Occipital lobe (tissue), 1 donor: ENCODE measurements at regions not wholly inside any gene's neighbourhood (a gene's known extent, or its start where the extent isn't known, plus 50 kb on each side); places are given as distances from the start of the nearest gene placed in this dataset.
A peak's percentile ranks its signal among the peaks of the same experiment; 100 is the strongest.

Experiments
- DNase-seq: peaks from one replicate; lab custom pipeline; 2025; lab: John Stamatoyannopoulos, UW

DNA sequence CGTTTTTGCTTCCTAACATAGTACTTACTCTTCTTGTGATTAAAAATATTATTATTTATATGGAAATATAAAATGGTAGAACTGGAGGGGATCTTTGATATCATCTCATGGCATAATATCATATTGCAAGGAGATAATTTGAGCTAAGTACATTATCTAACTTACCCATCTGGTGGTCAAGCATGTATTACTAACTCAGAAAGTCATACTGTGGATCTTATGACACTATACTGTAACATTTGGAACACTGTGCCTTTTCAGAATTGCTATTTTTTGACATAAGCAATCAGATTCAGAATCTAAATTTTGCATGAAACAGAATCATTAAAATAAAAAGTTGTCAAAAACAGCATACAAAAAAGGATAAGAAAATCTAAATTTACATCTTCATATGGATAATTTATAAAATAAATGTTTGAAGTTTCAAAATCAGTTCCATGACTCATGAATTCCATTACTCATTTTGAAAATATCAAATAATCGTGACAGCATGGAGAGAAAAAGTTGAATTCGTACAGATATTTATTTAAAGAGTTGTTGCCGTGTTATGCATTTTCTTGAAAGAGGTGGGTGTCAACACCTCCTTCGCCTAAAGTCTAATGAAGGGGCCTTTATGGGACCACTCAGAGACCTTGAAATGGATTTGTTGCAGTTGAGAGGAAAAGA lies 928.1 kb downstream of the PDHA2 start:
- DNase-seq, result no peak

DNA sequence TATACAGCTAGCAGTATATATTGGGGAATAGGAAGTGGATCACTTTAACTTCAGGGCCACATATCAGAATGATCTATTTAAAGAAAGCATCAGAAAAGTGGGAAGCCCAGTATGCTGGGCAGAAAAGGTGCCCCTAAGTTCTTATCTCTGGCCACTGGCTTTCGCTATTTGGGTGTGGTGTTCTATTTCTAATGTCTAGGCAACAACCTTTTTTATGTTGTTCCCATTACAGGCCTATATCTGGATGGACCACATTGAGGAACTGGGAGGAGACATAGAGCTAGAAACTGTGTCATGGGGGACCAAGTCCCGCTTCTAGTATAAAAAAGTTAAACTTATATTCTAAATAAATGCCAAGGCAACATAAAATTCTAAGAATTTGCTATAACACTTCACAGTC lies 935.6 kb downstream of the PDHA2 start:
- no peak for DNase-seq

DNA sequence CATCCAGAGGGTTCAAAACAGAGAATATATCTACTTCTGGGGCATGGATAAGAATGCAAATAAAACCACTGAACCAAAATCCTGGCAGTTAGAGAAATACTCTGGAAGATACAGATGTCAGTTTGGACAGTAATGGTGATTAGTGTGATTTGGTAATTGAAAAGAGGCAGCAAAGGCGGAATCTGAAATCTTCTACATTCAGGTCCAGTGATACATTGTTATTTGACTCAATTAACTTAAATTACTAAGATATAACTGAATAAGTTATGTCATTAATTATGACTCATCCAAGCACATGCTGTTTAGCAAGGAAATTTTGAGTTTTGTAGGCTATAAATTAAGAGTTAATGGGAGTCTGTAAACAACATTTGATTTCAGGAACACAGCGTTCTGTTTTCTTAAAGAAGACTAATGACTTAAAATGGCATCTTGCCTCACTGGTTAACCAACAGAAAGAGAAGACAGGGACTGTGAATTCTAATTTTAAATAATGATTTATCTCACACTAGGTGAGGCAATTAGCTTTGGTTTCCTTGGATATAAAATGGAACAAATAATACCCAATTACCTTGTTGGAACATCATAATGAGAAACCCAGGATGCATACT lies 937.1 kb downstream of the PDHA2 start:
- DNase-seq, result no peak

DNA sequence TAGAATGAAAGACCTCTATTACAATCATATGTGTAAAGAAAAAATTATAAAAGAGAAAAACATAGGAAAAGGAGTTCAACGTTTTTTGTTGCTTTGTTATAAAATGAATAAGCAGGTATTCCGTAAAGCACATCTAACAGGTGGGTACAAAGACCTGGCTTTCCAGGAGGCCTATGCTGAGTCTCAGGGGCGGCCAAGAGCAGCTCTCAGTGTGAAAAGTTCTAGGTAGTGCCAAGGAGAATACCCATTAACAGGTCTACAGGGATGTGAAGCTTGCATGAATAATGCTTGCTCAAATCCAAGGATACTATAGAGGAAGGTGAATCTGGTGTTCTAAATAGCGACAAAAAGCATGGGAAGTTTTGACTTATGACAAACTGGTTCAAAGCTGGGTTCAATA lies 944.4 kb downstream of the PDHA2 start:
- no peak for DNase-seq

DNA sequence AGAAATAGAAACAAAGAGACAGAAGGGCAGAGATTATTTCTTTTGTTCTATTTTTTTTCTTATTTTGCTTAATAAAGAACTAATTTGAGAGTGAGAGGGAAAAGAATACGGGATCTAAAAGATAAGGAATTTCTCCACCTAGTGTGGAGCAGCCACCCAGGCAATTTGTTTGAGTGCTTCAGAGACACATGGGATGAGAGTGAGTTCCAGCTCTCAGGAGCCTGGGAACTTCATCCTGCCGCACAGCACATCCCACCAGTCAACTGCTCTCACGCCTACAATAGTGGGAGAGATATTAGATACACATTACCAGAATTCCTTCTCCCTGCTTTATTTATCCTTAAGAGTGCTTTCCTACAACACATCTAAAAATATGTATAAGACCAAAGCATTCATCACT lies 946.4 kb downstream of the PDHA2 start:
- no peak for DNase-seq

DNA sequence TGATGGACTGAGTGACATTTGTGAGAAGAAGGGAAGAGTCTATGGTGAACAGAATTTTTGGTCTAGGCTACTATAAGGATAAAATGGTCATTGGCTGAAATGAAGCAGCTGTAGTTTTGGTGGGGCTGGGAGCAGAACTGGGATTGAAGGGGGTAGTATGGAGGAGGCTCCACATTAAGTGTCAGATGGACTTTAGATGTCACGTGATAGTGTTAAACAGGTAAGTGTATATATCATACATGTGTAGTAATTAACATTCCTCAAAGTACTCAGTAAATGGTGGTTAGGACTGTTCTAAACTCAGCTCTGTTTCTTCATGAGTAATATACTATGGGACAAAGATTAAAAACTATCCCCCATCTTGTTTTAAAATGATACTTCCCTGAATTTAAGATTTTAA lies 947.9 kb downstream of the PDHA2 start:
- no peak for DNase-seq

DNA sequence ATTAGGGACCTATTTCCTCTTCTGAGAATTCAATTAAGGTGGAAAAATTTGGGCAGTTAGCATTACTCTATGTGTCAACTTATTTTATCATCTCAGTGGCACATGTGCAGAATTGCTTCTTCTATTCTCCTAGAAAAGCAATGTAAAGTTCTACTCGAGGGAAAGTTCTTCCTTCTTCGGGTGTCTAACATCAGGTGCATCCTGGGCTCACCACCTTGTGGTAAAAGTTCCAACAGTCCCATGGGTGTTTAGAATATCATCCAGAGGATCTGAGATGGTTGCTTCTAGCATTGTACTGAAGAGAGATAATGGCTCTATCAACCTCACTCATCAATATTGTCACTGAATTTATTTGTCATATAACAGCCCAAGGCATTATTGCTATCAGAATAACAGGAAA lies 969.7 kb downstream of the PDHA2 start:
- no peak for DNase-seq

DNA sequence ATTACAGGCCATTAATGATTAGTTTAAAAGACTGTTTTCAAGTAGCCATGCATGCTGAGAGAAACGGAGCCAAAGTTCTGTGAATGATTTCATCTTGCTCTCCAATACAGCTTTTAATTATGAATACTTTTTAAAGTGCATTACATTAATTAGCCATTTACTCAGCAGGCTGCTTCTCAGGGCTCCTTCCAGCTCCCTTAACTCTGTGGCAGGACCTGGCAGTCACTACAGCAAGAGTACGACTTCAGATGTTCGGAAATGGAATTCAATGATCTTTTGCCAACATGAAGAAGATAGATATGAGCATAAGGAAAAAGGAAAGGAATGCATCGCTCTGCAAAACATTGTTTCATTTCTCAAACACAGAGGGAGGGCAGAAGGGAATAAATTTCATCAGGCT lies 987.2 kb downstream of the PDHA2 start:
- no peak for DNase-seq

DNA sequence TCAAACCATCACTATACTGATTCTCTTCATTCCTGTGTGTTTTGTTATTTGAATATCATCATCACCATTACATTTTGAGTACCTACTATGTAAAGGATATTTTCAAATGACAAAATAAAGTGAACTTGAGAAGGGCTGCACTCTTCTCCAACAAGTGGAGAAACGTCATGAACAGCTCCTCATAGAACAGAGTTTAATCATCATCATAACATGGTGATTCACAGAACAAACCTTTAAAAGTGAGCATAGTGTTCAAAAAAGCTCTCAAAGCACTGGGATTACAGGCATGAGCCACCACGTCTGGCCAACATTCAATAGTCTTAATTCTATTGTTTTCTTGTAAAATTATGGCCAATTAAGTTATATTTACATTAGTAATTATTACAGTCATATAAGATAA lies 993.9 kb downstream of the PDHA2 start:
- no peak for DNase-seq

DNA sequence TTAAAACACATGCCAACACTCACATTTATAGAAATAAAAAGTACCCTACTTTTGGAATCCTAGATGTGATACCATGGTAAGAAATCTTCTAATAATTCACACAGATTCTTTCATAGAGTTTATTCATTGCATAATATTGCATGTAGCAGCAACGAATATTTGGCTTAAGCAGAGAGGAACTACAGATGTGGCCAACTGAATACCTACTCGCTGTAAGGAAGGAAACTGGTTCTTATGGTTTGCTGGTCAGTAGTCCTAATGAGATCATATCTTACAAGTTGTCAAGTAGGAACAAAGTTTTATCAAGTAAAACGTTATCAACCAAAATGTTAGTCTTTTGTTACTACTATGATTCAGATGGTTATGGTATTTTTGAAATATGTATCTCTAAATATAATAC lies 996.1 kb downstream of the PDHA2 start:
- no peak for DNase-seq

DNA sequence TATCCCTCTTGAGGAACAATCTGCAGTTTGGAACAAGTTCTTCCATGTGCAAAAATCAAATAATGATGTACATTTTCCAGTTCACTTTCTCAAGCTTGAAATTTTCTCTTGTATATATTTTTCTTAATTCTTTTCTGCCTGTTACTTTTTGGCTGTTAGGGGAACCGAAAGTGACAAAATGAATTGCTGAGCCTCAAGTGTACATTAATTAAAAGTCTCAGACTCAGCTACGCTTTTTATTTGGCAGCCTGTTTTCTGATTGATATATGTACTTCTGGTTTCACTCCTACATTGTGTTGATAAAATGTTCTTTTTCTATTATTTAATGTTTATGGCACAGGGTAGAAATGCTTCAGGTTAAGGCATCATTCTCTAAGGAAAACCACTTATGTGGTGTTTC lies 999.5 kb downstream of the PDHA2 start:
- no peak for DNase-seq

DNA sequence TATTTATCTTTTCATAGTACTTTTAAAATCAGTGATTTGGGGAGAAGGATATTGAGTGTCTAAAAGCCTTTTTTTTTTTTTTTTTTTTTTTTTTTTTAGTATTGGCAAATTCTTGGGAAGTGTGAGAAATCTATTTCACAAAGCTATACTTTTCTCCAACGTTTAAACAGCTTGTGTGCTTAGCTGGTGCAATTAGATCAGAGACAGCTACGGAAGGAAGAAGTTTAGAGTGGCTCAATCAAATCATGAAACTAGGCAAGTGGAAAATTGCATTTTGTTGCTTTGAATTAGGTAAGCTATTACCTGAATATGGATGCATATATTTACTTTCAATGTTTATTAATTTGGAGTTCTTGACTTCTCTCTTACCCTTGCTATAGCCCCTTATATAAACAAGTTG lies 1001.9 kb downstream of the PDHA2 start:
- no peak for DNase-seq

DNA sequence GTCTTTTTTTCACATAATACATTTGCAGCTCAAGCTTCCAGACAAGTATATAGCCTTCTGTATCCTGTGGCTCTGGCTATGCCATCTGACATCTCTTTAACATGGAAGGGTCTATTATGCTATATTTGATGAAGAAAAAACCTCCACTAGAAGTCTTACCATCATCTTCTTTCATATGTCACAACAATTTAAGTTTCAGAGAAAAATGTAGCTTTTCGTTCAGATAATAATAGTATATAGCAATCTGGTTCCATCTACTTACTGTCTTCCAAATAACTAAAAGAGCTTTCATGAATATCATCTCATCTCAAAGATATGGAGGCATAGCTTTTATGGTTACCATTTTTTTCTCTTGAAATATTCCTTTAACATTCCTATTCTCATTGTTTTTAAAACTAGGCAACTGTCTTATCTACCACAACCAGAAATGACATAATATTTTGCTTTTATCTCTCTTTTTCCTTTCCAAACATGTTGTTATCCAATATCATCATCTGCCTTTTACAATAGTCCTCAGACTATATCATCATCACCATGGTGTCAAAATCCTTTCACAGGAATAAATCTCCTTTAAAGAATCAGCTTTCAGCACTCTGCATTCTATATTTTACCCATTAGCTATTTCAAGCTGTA lies 1005.1 kb downstream of the PDHA2 start:
- no peak for DNase-seq

DNA sequence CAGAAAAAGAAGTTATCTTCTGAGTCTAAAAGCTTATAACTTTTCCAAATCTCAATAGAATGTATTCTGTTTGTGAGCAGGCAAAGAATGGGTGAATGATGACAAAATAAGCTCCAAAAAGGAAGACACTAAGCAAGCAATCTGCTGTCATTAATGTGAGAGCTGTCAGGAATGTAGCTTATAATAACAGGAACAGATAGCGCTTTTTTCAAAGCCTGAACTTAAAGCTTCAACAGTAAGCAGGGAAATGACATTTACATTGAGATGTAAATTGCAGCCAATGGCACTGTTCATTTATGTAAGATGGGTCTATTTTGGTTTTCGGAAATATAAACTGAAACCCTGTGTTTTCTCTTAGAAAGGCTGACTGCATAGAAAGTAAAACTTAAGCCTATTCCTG lies 1005.9 kb downstream of the PDHA2 start:
- DNase-seq, result no peak

DNA sequence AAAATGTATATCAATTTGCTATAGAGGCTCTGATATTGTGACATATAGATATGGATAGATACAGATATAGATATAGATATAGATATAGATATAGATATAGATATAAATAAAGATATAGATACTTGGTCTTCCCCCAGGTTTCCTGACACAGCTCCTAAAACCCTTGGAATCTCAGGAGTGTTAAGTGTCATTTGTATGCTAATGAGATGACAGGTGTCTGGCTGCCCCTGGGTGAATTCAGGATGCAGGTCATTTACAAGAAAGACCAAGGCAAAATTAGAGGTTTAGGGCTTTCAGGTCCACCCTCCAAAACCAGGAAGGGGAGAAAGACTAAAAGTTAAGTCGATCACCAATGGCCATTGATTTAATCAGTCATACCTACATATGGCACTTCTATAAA lies 1034.8 kb downstream of the PDHA2 start:
- no peak for DNase-seq

DNA sequence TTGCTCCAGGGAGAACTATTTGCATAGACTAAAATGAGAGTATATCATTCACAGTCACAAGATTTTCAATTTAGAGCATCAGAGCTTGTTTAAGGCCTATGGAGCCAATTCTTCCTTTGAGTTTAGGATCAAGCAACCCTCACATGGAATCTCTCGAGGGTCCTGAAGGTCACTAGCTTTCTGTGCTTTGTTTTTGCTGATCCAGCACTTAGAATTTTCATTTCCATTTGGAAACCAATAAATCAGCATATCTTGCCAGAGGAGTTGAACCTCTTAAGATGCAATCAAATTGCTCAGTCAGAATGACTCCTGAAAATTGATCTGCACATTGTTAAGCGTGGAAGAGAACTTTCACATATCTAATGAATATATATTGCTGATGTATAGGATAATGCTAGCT lies 1039.6 kb downstream of the PDHA2 start:
- no peak for DNase-seq

DNA sequence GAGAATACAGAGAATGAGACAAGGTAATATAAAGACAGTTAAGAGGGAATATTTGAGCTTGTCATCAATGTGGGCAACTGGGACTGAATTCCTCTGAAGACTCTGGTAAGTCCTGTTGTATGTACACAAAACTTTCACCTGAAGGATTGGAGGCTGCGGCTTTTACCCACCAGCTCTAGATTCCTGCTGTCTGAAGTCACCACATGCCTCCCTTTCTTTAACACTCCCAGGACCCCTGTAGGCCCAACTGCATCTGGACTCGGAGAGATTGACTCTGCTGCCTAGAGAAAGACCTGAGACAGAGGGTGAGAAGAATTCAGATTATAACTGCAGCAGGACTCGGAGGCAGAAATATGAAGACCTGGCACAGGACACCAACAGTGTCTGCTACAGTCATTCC lies 1048.0 kb downstream of the PDHA2 start:
- DNase-seq, result no peak

DNA sequence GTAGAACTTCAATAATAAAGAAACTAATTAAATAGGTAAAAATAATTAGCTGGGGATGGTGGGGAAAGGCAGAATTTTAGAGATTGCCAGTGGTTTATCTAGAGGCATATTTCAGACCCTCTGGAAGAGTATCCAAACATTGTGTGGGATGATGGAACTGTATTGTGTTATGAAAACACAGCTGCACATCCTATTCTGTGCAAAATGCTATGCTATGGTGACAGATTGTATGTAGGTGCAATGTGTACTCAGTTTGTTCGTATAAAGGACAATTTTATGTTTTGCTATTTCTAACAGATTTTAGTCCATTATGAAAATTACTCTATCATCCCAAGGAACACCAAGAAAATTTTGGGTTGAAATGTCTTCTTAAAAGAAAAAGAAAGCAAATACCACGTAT lies 1054.7 kb downstream of the PDHA2 start:
- DNase-seq, result no peak

DNA sequence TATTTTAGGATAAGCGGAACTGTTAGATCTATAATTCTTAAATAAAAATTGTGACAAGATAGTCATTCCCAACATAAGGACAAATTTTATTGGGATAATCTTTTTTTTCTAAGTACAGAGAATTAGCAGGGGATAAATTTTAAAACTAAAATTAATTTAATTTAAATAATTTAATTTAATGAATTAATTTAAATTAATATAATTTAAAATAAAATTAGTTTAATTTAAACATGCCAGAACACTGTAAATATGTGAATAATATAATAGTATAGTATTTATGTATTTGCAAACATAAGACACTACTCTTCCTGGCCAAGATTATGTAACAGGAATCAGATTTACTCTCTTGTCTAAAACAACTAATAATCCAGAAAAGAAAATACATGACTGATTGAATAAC lies 1055.9 kb downstream of the PDHA2 start:
- no peak for DNase-seq

DNA sequence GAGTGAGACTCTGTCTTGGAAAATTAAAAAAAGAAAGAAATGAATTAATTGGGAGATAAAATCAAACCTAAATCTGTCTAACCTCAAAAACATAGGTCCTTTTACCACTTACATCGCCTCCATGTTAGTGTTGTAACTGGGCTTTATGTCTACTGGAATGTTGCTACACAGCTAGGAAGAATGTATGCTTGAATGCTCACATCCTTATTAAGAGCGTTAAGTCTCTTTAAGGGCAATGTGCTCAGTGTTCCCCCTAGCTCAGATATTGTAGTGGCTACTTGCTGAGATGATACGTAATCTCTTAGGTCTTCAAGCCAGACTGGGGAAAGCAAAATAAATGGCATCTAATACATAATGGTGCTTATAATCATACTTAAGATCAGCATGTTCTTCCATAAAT lies 1072.8 kb downstream of the PDHA2 start:
- no peak for DNase-seq

DNA sequence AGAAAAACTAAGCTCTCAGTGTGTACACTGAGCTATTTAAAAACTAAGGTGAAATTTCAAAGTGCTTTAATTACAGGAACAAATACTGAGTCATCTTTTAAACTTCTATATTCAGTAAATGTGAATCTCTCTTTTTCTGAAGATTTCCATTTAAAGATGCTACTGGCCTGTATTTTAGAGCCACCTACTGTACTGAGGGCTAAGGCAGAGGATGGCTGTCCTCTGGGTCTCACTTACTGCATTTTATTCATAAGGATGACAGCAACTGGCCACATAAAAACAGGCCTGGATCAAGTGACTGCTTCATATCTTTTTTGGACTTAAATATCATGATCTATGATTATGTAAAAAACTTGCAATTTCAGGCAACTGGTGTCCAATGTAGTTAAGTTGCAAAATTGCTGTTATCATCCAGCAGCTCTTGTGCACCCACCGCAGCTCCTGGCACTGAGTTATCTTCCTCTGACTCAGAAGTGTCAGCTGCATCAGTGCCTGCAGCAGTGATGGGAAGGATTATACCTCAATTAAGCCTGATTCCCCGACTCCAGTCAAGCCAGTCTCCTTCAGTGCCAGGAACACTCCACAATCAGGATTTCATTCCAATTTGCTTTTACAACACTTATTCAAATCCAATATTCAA lies 1073.7 kb downstream of the PDHA2 start:
- DNase-seq, result peak; percentile 3

DNA sequence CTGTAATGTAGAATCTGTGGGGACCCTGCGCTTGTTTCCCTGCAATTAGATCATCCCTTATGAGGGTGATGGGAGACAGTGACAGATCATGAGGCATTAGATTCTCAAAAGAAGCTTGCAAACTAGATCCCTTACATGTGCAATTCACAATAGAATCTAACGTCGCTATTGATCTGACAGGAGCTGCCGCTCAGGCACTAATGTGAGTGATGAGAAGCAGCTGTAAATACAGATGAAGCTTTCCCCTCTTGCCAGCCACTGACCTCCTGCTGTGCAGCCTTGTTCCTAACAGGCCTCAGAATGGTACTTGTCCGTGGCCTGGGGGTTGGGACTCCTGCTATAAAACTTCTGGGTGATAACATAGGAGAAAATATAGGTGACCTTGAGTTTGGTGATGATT lies 1076.8 kb downstream of the PDHA2 start:
- no peak for DNase-seq

DNA sequence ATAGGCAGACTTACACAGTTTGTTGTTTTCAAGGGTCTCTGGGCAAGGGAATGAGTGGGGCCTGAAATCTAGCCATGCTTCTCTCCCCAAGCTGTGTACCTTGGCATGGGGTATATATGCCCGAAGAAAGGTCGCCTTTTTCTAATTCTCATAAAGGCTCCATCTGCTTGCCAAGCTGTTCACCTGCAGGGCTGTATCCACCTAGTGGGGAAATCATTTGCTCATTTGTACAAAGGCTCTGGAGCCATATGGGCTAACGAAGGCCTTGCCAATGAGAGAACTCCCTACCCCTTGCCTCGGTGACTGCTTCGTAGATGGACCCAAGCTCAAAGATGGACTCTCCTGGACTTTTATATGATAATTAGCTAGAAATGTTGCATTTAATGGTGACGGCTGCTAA lies 1097.0 kb downstream of the PDHA2 start:
- DNase-seq, result no peak
